GM19099 (cell line): ENCODE measurements at regions not wholly inside any gene's neighbourhood (a gene's known extent, or its start where the extent isn't known, plus 50 kb on each side); places are given as distances from the start of the nearest gene placed in this dataset.

Experiments
- POLR2A ChIP-seq: IDR thresholded peaks from 3 replicates; pipeline ENCODE4 v1.6.1; 2011; ENCODE audit warnings: low read depth; ENCODE audit not compliant: insufficient read length; ENCODE audit errors: extremely low read depth

DNA sequence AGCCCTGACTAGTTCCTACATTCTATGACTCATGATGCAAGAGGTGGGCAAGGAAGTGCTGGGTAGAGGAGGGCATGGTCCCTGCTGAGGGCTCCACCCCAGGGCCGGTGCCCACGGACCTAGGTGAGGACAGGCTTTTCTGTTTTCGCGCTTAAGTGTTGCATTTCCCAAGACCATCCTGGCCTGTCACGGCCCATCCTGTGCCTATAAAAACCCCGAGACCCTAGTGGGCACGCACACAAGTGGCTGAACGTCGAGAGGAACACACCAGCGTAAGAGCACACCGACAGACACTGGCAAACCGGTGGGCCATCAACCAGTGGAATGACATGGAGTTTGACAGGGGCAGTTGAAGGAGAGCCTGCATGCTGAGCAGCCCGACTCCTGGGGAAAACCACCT is 680.7 kb upstream of the GHITM start:
- TF ChIP-seq POLR2A, result no peak

DNA sequence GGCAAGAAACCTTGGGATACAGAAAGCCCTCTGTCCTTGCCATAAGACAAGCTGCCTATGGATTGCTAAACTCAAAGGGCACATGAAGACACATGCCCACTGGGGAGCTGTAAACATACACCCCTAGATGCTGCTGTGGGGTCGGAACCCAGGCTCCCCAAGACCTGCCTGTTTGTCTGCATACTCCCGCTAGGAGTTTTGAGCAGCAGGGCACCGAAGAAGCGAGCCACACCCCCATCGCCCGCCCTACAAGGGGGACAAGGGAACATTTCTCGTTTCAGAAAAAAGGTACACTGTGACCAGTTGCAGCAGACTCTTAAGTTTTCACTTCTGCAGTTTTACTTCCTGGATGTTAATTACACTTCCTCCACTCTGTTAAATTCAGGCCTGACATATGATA is 680.2 kb upstream of the GHITM start:
- no peak for TF ChIP-seq POLR2A

DNA sequence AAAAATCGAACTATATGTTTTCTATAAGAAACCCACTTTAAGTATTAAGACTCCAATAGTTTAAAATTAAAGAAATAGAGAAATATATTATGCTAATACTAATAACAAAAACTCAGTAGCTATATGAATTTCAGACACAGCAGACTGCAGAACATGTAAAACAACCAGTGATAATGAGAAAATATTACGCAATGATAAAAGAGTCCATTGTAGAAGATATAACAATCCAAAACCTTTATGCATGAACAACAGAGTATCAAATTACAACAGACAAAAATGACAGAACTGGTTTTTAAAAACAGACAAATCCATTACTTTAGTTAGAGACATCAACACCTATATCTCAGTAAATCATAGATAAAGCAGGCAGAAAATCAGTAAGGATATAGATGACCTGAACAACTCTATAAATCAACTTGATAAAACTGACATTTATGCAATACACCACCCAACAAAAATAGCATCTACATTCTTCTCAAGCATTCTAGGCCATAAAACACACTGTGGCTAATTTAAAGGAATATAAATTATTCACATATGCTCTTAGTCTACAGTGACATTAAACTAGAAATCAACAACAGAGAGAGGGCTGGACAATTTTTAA is 669.5 kb upstream of the GHITM start:
- TF ChIP-seq POLR2A, result no peak

DNA sequence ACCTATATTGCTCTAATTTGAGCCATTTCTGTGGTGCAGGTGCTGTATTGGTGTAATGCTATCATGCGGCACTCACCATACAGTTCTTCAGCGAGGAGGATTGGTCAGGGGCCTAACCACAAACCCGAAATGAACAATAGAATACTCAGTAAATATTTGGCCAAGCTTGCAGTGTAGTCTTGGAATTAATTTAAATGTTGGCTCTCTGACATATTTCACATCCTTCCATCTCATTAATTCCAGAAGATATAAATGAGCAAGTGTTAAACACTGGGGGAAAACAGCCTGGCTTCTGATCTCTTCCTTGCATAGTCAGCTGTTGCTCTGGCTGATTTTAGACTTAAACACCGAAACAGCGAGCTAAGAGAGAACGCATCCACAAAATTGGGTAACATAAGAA is 663.1 kb upstream of the GHITM start:
- TF ChIP-seq POLR2A, result no peak

DNA sequence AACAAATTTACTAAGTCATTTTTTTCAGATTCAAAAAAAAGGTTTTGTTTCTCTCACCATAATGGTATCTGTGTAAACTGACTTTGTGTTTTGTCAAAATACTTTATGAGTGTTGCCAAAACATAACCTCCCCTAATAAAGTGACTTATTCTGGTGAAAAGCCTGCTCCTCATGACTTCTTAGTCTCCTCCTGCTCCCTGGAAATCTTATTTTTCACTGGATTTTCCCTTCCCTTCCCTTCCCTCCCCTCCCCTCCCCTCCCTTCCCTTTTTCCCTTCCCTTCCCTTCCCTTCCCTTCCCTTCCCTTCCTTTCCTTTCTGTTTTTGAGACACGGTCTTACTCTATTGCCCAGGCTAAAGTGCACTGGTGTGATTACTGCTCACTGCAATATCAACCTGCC is 650.1 kb upstream of the GHITM start:
- no peak for TF ChIP-seq POLR2A

DNA sequence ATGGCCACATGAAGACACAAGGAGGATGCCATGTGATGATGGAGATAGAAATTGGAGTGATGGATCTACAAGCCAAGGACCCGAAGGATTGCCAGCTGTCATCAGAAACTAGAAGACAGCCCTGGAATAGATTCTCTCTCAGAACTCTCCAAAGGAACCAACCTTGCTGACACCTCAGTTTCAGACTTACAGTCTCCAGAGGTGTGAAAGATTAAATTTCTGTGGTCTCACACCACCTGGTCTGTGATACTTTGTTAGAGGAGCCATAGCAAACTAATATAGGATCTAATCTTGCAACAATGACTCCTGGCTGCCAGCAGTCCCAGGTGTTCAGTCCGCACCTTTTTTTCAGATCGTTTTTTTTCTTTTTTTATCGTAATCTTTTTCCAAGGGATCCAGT is 647.3 kb upstream of the GHITM start:
- TF ChIP-seq POLR2A, result no peak

DNA sequence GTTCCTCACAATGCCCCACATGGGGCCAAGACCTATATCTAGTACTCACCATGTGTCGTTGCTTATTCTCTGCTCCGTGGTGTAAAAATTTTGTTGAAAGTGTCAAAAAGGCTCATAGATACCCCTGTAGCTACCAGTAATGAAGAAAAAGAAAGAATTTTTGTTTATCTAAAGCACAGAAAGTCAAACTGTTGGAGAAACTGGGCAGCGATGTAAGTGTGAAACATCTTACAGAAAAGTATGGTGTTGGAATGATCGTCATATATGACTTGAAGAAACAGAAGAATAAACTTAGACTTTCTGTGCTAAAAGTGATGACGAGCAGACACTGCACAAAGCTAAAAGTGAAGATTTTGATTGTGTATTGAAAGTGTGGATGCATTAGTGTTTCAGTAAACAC is 626.6 kb upstream of the GHITM start:
- no peak for TF ChIP-seq POLR2A

DNA sequence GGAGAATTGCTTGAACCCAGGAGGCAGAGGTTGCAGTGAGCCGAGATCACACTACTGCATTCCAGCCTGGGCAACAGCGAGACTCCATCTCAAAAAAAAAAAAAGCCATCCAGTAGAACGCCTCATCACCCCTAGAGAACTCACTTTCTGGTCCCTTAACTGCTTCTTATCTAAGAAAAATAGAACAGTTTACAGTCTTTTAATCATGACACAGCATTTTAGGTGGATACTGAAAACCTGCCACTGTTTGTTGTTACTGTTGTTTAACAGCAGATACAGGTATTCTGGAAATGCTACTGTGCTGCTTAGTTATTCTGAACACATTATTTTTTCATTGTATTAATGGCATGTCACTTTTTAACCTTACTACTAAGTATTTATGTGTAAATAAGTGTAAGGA is 624.3 kb upstream of the GHITM start:
- TF ChIP-seq POLR2A, result no peak

DNA sequence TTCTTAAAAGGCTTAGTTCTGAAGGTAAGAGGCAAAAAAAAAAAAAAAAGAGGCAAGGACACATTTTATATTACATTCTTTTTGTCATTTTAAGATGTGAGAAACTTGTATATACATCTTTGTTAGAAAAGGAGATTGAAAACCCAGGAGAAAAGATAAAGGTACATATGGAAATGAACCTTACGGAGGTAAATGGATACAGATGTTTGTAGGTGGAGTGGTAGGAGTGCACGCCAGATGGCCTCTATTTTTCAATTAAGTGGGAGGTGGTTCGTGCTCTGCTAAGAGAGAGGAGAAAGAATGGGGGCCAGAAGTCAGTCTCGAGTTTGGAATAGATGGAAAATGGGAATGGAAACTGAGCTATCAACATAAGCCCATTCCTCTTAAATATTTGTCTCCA is 622.5 kb upstream of the GHITM start:
- TF ChIP-seq POLR2A, result no peak

DNA sequence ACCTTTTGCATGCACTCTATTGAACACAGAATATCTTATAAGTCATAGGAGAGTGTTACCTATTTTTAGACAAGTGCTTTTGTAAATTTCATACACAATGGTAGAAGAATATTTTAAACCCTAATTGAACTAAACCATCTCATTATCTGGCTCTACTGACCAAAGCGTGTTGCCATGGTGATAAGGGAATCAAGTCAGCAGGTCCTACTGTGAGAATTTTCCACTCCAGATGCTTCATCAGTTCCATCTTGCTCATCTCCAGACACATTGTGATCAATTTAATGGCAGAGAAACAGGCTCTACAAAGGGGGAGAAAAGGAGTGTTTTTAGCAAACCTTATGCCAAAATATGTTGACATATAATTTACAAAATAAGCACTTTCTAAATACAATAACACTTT is 621.9 kb upstream of the GHITM start:
- no peak for TF ChIP-seq POLR2A

DNA sequence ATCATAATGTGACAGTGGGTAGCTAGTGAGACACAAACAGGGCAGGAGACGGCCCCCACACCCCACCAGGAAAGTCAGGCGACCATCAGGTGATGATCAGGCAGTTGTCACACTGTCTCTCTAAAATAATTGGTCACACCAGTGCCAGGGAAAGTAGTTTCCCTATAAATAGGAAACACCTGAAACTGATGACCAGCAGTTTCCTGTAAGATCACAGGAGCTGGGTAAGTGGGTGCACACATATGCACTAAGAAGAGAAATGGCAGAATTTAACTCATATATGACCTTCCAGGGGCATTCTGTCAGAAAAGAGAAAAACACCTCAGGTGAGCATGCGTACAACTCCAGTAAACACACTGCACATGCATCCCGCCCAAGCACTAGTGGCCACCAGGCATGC is 620.5 kb upstream of the GHITM start:
- no peak for TF ChIP-seq POLR2A

DNA sequence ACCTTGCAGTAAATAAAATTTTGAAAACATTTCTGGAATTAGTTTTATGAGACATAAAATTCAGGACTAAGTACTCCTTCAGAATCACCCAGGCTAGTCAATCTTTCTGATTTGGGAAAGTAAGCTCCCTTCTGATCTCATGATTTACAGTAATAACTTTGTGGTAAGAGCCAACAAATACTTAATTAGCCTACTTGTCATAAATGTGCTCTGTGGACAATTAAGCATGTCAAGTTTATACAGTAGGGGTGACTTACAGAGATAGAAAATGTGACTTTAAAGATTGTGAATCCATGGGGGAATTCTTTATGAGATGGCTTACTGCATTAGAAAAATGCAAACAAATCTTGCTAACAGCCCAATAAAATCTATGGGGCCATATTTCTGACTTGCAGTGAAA is 616.9 kb upstream of the GHITM start:
- TF ChIP-seq POLR2A, result no peak

DNA sequence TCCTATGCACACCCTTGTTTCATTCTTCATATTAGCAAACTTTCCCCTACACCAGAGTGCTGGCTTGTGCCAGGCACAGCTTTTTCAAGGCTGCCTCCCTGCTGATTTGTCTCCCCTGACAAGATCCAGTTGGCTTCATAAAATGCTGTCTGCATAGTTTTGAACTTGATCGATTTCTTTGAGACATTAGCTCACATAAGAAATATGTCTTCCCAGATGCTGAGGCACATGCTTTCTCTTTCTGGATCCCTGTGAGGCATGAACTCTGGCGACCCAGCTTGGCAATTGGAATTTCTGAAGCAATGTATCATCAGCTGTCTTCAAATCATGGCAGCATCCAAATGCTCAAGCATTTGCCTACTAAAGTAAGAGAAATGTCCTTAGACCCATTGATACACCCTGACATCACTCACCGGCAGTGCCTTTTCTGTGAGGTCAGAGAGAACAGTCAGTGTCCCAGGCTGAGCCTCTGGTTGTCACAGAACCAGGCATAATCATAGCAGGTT is 616.4 kb upstream of the GHITM start:
- no peak for TF ChIP-seq POLR2A

DNA sequence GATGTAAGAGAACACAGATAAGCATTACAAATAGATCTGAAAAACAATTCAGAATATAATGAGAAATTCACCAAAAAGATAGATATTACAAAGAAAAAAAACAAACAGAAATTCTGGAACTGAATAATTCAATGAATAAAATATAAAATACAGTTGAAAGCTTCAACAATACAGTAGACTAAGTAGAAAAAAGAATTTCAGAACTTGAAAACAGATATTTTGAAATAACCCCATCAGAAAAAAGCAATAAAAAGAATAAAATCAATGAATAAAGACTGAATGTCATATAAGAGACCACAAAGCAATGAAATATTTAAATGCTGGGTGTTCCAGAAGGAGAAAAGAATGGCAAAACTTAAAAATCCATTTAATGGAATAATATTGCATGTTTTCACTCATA is 611.4 kb upstream of the GHITM start:
- no peak for TF ChIP-seq POLR2A

DNA sequence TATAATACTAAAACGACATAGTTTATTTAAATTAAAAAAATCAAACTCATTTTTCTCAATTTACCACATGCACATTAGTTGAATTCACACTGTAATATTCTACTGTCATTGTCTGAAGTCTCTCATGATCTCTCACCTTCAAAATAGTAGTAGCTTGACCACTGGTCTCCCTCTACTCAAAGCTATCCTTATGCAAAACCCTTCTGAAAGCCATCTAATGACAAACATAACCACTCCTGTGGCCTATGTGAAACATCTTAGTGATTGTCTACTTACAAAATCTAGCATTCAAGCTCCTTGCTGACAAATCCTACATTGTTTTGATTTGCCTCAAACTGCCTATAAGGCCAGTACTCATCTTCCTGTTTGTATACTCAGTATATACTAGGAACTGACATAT is 606.0 kb upstream of the GHITM start:
- TF ChIP-seq POLR2A, result no peak

DNA sequence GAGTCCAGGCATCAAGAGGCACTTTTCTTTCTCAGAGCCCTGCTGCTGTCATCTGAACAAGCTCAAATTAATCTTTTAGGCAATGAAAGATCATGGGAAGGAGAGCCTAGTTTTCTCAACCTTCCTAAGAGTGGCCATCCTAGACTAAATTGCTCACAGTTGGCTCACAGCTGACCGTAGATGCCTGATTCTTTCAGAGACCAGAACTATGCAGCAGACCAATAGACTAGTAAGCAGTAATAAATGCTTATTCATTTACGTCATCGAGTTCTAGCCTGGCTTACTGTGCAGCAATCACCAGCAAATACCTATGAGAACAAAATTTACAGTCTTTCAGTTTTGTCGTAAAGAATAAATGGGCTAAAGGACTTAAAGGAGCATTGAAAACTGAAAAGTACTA is 602.9 kb upstream of the GHITM start:
- no peak for TF ChIP-seq POLR2A

DNA sequence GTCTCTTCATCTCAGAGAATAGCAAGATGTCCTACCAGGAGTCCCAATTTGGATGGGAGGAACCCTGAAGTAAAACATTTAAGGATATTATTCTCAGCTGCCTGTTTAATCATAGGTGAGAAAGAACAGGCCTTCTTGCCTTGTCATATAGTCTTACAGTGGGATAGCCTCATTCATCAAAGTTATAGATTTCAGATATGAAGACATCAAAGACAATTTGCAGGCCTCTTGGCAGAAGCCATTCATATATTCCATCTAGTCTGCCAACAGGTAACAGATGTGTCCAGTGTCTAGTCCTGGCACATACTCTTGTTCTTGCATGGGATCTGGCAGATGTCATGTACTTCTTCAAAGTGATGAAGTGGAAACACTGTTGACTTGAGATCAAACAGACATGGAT is 601.3 kb upstream of the GHITM start:
- TF ChIP-seq POLR2A, result no peak
